ENCODE measurements at regions not wholly inside any gene's neighbourhood (a gene's known extent, or its start where the extent isn't known, plus 50 kb on each side); places are given as distances from the start of the nearest gene placed in this dataset.
"Not testable (repeated sequence)": the region's sequence is repeated elsewhere in the genome, so short reads cannot be mapped to it uniquely, and the experiment has no call there.

DNA sequence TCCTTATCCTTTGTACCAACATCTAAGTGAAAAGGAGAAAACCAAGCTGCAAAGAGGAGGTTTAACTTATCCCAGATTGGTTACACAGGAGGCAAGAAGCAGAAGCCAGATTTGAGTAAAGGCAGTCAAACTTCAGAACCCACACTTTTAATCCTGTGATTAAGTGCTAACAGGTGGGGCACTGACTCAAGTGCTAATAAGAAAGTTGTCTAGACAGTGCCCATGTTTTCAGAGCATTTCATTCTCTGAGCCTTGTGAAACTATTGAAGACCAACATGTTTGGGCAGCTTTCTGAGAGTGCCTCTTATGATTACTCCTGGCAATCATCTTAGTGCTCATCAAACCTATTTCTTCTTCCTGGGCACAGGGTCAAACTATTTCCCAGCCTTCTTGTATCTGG is 380.8 kb downstream of the KCNRG start:
- no peak for DNase-seq

GRCh38 chr13:50396618-50397017 is 381.4 kb downstream of the KCNRG start:
- not testable (repeated sequence) for DNase-seq

GRCh38 chr13:50400035-50400726 is 384.9 kb downstream of the KCNRG start:
- no peak for DNase-seq

DNA sequence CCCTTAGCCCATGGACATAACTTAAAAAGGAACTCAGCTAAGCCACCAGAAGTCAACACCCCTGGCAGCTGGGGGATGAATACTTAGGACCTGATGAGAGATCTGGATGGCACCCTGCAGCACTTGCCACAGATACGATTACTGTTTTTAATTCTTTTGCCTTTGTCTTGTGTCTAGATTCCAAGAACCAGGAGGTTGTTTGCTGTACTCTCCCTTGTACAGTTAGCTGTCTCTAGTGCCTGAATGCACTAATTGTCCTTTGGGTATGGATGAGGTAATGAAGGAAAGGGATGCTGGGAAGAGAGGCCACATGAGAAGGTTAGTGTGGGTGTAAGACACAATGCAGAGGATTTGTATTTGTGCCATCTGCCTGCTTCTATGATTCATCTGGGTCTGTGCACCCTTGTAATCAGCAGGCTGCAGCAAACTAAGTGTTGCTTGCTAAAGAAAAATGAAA is 385.8 kb downstream of the KCNRG start:
- DNase-seq = no peak

- DNase-seq = no peak
Observed at GRCh38 chr13:50401721-50402465, 386.6 kb downstream of the KCNRG start.

- no peak for DNase-seq
Observed at GRCh38 chr13:50403311-50403710, 388.1 kb downstream of the KCNRG start.

GRCh38 chr13:50404116-50404515 is 388.9 kb downstream of the KCNRG start:
- no peak for DNase-seq

DNA sequence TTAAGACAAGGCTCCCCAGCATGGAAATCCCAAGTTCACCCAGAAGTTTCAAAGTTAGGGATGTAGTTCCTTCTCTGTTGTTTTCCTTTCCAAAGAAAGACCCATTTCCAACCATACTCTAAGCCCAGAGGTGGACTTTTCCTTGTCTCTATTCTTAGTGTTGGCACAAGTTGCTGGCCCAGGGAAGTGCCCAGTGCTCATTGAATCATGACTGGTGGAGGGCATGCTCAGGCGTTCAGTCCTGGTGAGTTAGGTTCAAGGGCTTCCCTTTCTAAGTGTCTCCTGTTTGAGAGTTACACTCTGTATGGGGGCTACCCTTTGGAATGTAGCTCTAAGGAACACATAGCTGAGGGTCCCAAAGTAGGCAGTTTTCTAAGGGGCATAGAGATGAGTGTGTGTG is 389.5 kb downstream of the KCNRG start:
- DNase-seq = no peak

DNA sequence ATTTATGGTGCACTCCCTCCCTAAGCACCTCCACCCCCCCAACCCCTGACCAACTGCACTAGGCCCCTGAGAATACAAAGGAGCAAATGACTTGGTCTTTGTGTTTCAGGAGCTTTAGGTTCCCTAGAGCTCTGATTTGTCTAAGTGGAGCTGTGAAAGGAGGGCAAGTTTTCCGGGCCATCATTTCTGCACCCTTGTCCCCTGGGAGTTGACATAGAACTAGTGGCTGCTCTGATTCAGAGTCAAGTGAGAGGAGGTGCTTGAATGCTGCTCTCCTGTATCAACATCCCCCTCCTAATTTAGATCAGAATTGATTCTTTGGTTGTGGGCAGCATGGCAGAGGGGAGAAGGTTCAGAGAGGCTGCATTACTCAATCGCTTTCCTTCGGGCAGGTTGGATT is 391.6 kb downstream of the KCNRG start:
- no peak for DNase-seq

DNA sequence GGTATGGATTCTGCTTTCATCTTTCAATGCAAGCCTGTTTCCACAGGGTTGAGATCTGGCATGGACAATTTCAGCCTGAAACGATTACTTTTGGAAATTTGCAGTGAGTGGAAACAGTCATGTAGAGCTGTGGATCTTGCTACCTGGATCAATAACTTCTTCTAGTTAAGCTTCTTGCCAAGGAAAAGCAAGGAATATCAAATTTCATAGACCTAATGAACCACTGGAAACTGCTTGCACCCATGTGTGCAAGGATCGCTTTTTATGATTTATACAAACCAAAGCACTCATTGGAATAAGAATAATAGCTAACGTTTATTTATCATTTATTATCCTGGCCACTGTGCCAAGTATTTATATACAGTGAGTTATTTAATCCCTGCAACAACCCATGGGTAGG is 392.8 kb downstream of the KCNRG start:
- DNase-seq = no peak

- DNase-seq = no peak
Observed at GRCh38 chr13:50409220-50409619, 394.0 kb downstream of the KCNRG start.

DNA sequence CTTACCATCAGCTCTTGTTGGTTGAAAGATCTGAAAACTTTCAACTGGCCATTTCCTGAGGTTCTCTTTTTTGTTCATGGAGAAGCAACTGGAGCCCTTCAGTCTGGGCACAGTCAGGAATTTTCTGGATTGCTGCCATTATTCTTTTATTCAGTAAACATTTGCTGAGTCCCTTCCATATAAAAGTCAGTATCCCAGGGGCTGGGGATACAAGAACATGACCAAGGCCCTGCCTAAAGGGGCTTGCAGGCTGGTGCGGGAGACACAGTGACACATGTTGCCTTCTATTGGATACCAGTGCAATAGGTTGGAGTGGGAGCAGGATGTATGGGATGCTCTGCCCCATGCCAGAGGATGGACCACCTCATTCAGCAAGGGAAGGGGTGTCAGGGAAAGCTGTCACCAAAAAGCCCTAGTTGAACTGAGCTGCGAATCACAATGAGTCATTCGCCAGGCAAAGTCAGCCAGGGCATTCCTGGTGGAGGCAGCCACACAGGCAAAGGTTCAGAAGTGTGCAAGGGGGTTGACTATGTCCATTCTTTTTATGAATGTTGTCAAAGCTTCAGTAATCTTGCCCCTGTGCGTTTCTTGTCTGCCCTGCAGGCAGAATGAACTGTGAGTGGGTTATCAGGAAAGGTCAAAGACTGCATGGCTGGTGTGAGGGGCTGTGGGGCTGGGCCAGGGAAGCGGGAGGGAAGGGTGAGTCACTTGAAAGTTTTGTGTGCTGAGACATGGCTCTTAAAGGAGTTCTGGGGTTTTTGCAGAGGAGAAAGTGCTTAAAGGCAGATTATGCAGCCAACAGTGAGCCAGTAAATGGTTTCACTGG is 395.9 kb downstream of the KCNRG start:
- DNase-seq = no peak

DNA sequence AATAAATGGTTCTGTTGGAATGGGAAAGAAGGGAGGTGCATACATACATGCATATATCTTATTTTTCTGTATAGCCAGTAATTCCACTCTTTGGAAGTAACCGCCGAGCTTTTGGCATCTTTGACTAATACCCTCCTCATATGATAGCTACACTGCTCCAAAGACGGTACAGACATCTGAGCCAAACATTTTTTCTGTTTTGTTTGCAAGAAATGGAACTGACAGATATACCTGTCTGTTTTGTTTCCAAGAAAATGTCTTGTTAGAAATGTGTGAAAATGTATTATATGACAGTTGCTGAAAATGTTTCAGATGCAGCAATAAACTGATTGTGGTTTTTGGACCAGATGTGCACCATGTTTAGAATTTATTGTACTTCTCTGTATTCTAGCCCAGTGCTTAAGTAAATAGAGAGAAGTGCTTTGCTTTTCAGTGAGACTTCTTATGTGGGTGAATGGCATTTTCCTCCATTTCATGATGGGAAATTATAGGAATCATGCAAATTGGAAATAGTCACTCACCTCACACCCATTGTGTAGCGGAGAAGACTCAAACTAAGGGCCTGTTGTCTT is 396.9 kb downstream of the KCNRG start:
- no peak for DNase-seq

- DNase-seq = no peak
Observed at GRCh38 chr13:50414640-50415039, 399.4 kb downstream of the KCNRG start.

DNA sequence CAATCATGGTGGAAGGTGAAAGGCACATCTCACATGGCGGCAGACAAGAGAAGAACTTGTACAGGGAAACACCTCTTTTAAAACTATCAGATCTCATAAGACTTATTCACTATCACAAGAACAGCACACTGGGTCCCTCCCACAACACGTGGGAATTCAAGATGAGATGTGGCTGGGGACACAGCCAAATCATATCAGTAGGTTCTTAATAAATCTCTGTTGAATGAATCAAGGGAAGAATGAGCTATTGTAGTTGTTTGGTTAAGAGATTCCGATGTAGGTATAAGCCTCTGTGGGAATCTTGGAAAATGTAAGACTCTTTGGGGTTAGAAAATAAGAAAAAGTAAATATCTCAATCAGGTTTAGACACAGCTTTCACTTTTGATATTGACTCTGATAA is 400.2 kb downstream of the KCNRG start:
- no peak for DNase-seq

DNA sequence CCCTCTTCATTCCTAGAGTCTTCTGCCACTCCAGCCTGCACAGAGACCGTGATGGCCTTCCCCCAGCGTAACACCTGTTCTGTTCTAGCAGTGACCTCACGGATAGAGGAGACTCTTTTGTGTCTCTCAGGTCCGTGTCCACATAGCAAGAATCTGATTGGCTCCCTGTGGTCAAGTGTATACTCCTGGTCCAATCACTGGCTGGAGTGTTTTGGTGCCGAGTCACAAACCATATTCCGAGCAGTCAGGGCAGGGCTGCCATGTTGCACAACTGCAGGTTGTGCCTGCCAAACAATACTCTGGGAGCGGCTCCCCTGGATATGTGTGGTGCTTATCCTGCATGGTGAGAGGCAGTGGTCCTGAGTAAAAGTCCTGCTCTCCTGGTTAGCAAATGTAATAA is 402.4 kb downstream of the KCNRG start:
- no peak for DNase-seq

- no peak for DNase-seq
Observed at GRCh38 chr13:50419331-50419865, 404.2 kb downstream of the KCNRG start.

DNA sequence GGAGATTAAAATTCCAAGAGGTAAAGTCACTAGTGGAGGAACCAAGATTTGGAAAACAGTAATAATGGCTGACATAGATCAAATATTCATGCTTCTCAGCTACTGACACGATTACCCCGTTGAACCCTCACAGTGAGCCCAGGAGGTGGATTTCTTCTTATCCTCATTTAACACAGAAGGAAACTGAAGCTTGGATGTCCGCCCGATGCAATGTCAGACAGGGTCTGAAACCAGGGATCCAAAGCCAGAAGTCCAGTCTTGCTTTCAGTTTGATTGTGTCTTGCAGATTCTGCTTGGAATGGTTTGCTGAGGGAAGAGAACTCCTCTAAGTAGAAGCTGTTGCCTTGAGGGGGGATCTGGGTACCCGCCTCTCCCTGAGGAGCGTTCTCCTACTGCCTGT is 404.7 kb downstream of the KCNRG start:
- no peak for DNase-seq

- DNase-seq = no peak
Observed at GRCh38 chr13:50420718-50421472, 405.7 kb downstream of the KCNRG start.

GRCh38 chr13:50421473-50422130 is 406.4 kb downstream of the KCNRG start:
- DNase-seq = no peak
